DMS 273 treated with DMSO at 0.1 percent for 48 hours (cell line): ENCODE measurements at regions not wholly inside any gene's neighbourhood (a gene's known extent, or its start where the extent isn't known, plus 50 kb on each side); places are given as distances from the start of the nearest gene placed in this dataset.

Experiments used
- DNase-seq: peaks from one replicate; lab custom pipeline; 2025; lab: John Stamatoyannopoulos, UW

DNA sequence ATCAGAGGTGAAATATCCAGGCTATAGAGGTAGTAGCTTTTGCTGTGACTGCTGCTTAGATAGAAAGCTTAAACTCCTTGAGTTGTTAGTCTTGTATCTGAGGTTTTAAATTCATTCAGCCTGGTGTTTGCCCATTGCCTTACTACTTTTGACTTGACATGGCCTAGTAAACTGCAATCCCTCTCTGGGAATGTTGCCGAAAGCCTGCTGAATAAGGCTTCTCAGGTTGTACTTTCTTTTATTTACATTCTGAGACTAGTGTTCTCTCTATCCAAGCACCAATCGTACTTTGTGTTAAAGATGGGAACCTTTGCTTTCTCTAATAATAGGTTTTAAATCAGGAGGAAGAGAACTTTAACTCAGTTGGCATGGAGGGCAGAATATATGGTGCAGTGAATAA is 357.6 kb upstream of the CWC22 start:
- no peak for DNase-seq

GRCh38 chr2:180360283-180360618 is 353.2 kb upstream of the CWC22 start:
- no peak for DNase-seq

DNA sequence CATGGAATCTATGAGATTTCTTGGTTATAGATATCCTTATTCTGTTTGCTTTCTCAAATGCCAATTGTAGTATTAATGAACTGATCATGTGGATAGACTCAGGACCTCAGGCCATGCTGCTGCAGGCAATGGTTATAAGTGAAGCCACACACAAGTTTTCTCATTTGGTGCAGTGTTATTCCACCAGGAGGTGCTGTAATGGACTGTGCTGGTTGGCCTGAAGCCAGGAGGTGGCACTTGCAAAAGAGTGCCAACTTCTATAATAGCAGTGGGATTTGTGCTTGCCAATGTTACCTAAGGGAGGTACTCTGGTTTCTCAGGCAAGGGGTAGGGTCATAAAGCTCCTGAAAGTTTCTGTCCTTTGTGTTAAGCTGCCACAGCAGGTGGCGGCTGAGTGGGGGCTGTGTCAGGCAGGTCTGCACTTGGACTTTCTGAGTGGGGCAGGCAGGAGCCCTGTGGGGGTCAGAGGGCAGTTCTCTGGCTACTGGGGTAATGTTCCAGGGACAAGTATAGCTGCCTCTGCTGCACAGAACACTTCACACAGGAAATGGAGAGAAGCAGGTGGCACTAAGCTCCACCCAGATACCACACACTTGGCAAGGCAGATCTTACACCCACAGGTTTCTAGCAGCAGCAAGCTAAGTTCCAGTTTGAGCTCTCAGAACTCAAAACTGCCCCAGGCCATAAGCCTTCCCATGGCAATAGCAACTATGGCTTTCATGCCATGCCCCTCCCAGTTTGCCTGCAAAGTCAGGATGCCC is 352.6 kb upstream of the CWC22 start:
- DNase-seq, result no peak

DNA sequence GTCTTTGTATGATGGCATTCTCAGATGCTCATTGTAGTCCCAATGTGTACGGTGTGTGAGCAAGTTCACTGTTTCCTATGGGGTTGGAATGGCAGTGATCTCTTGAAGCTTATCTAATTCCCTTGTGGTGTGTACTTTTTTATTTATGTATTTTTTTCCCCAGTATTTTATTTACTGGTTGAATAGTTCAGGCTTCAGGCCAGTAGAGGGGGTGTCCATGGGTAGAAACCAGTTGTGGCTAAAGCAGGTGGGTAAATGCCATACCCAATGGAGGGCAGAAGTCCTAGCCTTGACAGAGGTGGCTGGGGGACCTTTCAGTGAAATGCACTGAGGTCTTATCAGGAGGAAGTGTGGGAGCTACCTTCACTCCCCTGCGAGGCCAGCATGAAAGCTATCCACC is 351.4 kb upstream of the CWC22 start:
- no peak for DNase-seq

- DNase-seq, result no peak
These were observed 349.6 kb upstream of the CWC22 start for GRCh38 chr2:180356676-180357075.

DNA sequence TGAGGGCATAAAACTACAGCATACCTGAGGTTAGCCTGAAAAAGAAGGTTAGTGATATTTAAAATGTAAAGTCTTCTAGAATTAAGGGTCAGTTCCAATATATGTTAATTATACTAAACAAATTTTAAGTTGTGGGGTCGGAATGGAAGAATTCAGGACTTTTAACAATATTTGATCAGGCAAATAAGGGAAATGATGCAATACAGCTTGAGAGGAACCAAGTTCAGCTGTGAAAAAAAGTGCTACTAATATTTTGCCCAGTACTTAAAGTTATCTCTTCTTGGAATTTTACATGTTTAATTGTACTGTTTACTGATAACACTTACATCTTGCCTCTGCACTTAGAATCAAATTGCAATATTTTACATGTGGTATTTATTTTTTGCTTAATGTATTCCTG is 345.5 kb upstream of the CWC22 start:
- DNase-seq, result no peak

DNA sequence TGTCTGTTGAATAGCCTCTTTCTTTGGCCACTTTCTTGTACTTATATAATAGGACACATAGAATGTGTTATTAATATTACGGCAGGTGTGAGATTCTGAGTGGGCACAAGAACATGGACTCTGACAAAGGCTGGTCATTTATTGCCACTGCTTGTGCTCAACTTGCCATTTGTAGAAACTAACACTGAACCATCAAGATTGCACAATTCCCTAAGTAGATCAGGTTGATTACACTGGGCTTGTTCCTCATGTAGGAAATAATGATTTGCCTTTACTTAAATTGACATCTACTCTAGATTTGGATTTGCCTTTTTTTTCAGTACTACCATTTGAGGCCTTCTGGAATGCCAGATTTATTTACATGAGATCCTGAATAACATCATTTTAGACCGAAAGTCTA is 342.7 kb upstream of the CWC22 start:
- no peak for DNase-seq

DNA sequence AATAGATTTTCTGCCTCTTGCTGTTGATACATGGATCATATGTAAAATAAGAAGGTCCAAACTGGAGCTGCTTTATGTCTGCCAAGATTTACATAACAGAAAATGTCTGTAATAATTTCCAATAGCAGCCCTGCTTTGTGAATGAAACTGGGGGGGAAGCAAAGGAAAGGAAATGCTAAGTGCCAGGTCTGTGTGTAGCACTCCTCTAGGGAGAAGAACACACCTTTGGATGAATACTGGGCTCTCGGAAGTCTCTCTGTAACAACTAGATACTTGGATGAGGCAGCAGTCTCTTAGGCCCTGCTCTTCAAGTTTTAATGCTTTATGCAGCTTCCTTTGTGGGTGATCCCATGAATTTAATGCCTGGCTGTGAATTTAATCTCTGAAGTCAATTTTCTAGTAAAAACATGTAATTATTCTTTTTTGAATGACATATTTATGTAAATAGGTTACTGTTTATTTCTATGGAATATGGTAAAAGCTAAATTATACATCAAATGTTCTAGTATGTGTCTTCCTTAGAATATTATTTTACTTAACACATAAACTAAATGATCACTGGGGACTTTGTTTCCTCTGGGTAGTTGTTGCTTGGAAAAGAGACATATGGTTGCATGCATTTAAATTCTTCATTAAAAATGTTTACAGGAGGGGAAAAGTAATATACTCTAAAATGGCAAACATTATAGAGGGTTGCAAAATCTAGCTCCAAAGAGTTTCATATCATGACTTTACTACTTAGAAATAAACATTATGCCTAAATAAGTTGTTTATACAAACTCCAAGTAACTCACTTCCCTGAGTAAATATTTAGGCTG is 336.6 kb upstream of the CWC22 start:
- no peak for DNase-seq

GRCh38 chr2:180337136-180337535 is 330.0 kb upstream of the CWC22 start:
- DNase-seq, result no peak

GRCh38 chr2:180336550-180336949 is 329.5 kb upstream of the CWC22 start:
- no peak for DNase-seq

- no peak for DNase-seq
These were observed 327.4 kb upstream of the CWC22 start for GRCh38 chr2:180334514-180334913.

DNA sequence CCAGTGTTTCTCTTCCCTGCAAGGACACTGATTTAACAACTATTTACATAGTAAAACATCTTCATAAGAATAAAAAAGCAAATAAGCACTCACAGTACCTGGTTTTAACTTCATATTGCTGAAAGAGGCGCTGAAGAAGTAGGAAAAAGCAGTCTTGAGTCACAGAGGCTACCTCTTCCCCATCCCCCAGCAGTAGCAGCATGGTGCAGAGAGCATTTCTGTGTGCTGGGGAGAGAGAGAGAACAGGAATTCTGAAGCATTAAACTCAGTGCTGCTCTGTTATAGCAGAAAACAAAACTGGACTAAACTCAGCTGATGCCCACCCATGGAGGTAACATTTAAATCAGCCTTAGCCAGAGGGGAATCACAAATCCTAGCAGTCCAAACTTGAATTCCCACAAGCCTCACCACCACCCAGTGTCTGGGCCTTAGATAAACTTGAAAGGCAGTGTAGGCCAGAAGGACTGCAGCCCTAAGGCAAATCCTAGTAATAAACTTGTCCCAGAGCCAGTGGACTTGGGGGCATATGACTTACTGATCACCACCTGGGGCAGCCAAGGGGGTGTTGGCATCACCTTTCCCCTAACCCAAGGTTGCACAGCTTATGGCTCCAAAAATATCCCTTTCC is 321.8 kb upstream of the CWC22 start:
- no peak for DNase-seq

DNA sequence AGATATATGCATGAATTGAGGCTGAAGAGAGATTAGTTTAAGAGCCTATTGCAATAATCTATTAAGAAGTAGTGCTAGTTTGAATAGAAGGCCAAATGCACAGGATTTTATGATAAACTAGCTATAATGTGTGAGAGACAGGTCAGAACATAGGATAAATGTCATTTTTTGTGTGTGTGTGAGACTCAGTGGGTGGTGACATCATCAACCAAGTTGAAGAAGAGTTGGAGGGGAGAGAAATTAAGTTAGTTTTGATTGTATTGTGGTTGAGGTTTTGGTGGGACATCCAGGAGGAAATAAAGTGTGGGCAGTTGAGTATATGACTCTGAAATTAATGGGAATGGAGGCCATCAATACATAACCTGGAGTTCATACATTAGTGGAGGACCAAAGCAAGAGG is 320.1 kb upstream of the CWC22 start:
- no peak for DNase-seq

GRCh38 chr2:180325416-180326120 is 318.5 kb upstream of the CWC22 start:
- peak; percentile 66 for DNase-seq

DNA sequence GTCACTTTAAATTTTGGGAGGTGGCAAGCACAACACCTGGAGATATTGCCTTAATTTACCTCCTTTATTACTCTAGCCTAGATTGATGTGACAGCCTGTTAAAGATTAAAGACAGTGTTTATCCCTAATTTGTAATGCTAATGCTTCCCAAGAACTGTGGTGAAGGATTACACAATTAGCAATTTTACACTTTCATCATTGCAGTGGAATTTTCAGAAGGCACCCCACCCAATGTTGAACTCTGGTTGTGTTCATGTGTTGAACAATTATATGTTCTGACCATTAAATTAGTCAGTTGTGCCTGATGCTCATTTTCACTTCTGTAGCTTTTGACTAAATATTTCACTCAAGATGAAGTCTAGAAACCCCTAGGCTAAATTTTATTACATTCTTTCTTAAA is 317.1 kb upstream of the CWC22 start:
- DNase-seq, result no peak

DNA sequence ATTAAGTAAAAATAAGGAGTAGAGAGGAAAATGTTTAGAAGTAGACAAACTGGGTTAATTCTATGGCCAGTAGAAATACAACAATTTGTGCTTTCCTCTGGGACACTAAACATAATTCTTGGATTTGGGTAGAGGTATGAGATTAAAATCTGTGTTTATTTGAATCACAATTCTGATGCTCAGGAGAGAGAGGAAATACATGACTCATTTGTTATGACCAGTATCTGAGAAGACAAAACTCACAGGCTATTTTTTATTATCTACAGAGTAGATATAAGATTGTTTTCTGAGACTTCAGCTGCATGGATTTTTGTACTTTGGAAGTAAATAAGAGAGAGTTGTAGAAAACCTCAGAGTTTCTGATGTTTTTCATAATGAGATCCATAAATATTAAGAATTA is 315.7 kb upstream of the CWC22 start:
- DNase-seq, result no peak

DNA sequence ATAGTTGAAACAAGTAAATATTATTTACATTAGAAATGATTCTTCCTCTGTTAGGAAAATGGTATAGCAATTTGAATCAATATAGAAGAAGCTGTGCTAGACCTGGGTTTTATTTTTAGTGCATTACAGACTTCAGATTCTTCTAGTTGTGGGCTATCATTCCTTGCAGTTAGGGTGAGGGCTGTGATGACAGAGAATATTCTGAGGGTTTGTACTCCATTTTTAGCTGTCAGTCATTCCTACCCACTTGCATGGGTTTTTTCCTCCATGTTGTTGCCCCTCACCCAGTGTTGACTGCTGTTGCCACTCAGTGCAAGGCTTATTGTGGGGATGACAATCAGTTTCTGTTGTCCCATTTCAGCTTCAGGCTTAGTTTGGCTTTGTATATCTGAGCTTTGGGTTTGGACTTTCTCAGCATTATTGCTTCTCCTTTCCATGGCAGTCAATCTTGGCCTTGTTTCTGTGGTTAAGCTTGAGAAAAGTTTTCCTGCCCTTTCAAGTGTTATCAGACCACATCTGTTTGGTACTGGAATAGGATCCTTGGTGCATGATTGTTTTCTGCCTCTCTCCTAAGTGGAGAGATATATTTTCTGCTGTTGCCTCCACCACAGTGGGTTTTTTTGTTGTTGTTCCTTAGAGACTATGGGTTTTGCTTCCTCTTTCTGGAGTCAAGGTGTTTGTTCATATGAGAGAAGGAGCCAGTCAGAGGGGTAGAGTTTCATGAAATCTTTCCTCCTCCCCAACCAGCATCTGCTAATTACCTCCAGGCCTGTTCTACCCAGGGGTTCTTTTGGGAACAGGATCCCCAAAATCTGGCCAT is 312.7 kb upstream of the CWC22 start:
- DNase-seq, result no peak

DNA sequence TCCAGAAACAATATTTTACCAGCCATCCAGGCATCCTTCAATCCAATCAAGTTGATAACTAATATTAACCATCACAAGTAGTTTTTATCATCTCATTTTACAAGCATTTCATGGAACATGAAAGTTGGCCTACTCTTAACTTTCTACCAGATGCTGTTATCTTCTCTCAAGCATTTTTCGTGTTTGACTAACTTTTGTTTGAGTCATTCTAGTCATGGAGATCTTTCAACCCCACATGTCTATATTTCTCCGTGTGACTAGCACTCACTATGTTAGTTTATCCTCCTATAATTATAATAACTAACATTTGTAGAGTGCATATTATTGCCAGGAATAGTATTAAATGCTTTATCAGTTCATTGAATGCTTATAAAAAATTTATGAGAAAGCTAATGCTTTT is 307.0 kb upstream of the CWC22 start:
- DNase-seq, result no peak

DNA sequence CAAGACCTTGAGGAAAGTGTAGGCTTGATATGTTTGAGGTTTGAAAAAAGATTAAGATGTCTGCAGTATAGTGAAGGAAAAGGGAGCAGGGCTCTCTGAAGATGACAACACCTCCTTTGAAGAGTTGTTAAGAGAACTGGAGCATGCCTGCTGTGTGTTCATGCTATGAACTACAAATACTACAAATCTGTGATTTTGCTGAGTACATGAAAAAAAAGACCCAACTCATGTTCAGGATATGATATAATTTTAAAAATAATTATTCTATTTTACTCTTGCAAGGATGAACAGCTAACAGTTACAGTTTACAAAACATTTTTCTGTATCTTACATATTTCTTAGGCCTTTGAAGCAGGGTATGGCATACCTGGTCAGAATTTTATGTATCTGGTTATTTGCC is 305.4 kb upstream of the CWC22 start:
- no peak for DNase-seq

DNA sequence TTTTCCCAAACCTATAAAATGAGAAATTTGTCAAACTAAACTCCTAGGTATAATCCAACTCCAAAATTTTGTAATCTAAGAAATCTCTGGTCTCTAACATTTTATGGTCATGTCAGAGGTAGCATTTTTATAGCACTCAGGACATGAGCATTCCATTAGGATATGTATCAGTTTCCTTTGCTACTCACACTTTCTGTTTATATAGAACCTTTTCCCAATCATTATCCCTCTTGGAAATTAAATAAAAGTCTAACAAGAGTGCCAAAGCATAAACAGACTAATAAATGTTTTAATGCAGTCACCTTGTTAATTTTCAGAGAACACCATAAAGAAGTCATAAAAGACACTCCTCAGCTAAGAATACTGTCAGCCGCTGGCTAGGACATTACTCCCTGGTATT is 300.0 kb upstream of the CWC22 start:
- no peak for DNase-seq

DNA sequence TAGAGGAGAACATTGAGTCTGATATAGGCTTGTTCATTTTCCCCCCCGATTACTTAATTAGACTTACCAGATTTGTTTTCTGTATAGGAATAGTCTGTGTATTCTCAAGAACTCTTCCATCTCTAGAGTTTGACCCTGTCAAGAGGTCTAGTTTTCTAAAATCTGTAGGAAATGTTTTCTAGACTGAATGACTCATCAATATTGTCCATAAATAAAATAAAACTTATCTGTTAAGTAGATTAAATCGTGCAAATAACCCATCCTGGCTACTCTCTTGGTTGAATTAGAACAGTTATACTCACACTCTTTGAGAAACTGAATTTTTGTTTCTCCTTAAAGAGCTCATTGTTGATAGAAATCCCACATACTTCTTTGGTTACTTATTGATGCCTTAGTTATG is 299.2 kb upstream of the CWC22 start:
- DNase-seq, result no peak
